Nephron progenitor cell (in vitro differentiated cells): ENCODE measurements at regions not wholly inside any gene's neighbourhood (a gene's known extent, or its start where the extent isn't known, plus 50 kb on each side); places are given as distances from the start of the nearest gene placed in this dataset.

Experiments
- DNase-seq: peaks from one replicate; pipeline ENCODE4 v3.0.0; 2021
- H3K27ac Mint-ChIP-seq: 2 replicates; pipeline ENCODE4 v1.8.0; 2021; ENCODE audit warnings: mild to moderate bottlenecking, moderate library complexity, mixed read lengths
- H3K27me3 Mint-ChIP-seq: 2 replicates; pipeline ENCODE4 v1.8.0; 2021; ENCODE audit warnings: mild to moderate bottlenecking, low read depth, mixed read lengths; ENCODE audit not compliant: poor library complexity
- H3K36me3 Mint-ChIP-seq: 2 replicates; pipeline ENCODE4 v1.8.0; 2021; ENCODE audit warnings: low read depth, mixed read lengths
- H3K4me1 Mint-ChIP-seq: 2 replicates; pipeline ENCODE4 v1.8.0; 2021; ENCODE audit warnings: mixed read lengths
- H3K4me3 Mint-ChIP-seq: 2 replicates; pipeline ENCODE4 v1.8.0; 2021; ENCODE audit warnings: mild to moderate bottlenecking, moderate library complexity, mixed read lengths
- H3K9me3 Mint-ChIP-seq: 2 replicates; pipeline ENCODE4 v1.8.0; 2021; ENCODE audit warnings: mild to moderate bottlenecking, moderate library complexity, mixed read lengths
- TF ChIP-seq, protein P1 (sequence below): fragments of 200-600 bp; sonication (generic); IDR thresholded peaks from 2 replicates; pipeline ENCODE4 v1.5.0; 2021; ENCODE audit warnings: antibody characterized with exemption

DNA sequence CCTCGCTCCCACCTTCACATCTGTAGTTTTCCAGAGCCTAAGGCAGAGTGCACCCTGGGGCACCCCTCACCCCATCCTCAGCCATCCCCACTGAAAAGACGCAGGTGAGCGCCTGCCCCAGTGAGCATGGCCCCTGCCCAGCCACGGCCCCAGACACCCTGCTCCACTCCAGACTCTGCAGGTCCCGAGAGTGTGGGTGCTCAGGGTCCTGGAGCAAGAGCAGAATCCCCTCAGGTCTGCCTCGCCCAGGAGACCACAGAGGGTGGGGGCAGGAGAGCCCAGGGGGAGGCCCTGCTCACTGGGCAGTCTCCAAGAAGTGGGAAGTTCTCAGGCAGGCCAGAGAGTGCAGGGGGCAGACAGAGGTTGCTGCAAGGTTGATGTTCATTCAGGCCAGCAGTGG lies 158.6 kb upstream of the PPP1R26 start:
- peaks cover 5% of the 10 kb centered on the region for H3K4me1 Mint-ChIP-seq
- H3K27ac Mint-ChIP-seq: no peak overlapping the region
- H3K36me3 Mint-ChIP-seq: no peaks in the 10 kb centered on the region
- TF ChIP-seq, protein P1, sequence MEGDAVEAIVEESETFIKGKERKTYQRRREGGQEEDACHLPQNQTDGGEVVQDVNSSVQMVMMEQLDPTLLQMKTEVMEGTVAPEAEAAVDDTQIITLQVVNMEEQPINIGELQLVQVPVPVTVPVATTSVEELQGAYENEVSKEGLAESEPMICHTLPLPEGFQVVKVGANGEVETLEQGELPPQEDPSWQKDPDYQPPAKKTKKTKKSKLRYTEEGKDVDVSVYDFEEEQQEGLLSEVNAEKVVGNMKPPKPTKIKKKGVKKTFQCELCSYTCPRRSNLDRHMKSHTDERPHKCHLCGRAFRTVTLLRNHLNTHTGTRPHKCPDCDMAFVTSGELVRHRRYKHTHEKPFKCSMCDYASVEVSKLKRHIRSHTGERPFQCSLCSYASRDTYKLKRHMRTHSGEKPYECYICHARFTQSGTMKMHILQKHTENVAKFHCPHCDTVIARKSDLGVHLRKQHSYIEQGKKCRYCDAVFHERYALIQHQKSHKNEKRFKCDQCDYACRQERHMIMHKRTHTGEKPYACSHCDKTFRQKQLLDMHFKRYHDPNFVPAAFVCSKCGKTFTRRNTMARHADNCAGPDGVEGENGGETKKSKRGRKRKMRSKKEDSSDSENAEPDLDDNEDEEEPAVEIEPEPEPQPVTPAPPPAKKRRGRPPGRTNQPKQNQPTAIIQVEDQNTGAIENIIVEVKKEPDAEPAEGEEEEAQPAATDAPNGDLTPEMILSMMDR: no peak
- H3K9me3 Mint-ChIP-seq: peaks cover 4% of the 10 kb centered on the region
- peaks cover 4% of the 10 kb centered on the region for H3K27me3 Mint-ChIP-seq
- no peak overlapping the region for H3K4me3 Mint-ChIP-seq
- DNase-seq: no peak

- H3K36me3 Mint-ChIP-seq: no peaks in the 10 kb centered on the region
Observed at GRCh38 chr9:135321580-135321979, 158.0 kb upstream of the PPP1R26 start.

DNA sequence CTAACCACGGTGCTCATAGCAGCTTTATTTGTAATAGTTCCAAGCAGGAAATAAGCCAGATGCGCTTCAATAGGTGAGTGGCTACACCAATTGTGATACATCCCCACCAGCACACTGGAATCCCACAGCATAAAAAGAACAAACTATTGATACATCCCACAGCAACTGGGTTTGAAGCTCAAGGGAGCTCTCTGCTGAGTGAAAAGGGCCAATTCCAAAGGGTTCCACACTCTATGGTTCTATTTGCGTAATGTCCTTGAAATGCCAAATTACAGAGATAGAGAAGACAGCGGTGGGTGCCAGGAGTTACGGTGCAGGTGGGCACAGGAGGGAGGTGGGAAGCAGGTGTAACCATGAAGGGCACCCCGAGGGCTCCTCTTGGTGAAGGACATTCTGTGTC lies 155.3 kb upstream of the PPP1R26 start:
- H3K4me1 Mint-ChIP-seq: peaks cover 6% of the 10 kb centered on the region
- H3K4me3 Mint-ChIP-seq: no peak overlapping the region
- H3K36me3 Mint-ChIP-seq: no peaks in the 10 kb centered on the region
- peaks cover 10% of the 10 kb centered on the region for H3K27me3 Mint-ChIP-seq
- TF ChIP-seq, protein P1: no peak
- H3K9me3 Mint-ChIP-seq: peaks cover 12% of the 10 kb centered on the region
- no peak overlapping the region for H3K27ac Mint-ChIP-seq
- no peak for DNase-seq

More at GRCh38 chr9:135321580-135321979, 158.0 kb upstream of the PPP1R26 start:
- Mint-ChIP-seq H3K27ac (no peak overlapping the region), H3K4me1 (peaks cover 6% of the 10 kb centered on the region), H3K4me3 (no peak overlapping the region), H3K27me3 (peaks cover 4% of the 10 kb centered on the region), H3K9me3 (peaks cover 4% of the 10 kb centered on the region)
- no peak for DNase-seq
- TF ChIP-seq, protein P1: no peak

GRCh38 chr9:135326141-135326540 lies 153.4 kb upstream of the PPP1R26 start:
- H3K4me3 Mint-ChIP-seq: no peak overlapping the region
- no peak for DNase-seq
- peaks cover 12% of the 10 kb centered on the region for H3K27me3 Mint-ChIP-seq
- no peak overlapping the region for H3K27ac Mint-ChIP-seq
- peaks cover 6% of the 10 kb centered on the region for H3K4me1 Mint-ChIP-seq
- TF ChIP-seq, protein P1: no peak
- H3K36me3 Mint-ChIP-seq: no peaks in the 10 kb centered on the region
- peaks cover 12% of the 10 kb centered on the region for H3K9me3 Mint-ChIP-seq

- TF ChIP-seq, protein P1: no peak
- Mint-ChIP-seq H3K27ac (no peak overlapping the region), H3K36me3 (no peaks in the 10 kb centered on the region), H3K27me3 (peaks cover 16% of the 10 kb centered on the region), H3K4me1 (peaks cover 6% of the 10 kb centered on the region), H3K4me3 (no peak overlapping the region), H3K9me3 (peaks cover 12% of the 10 kb centered on the region)
- DNase-seq: no peak
Observed at GRCh38 chr9:135326633-135327152, 152.9 kb upstream of the PPP1R26 start.
